Sigmoid colon (tissue), 4 donors: ENCODE measurements at regions not wholly inside any gene's neighbourhood (a gene's known extent, or its start where the extent isn't known, plus 50 kb on each side); places are given as distances from the start of the nearest gene placed in this dataset.
"Not testable (repeated sequence)": the region's sequence is repeated elsewhere in the genome, so short reads cannot be mapped to it uniquely, and the experiment has no call there.

Experiments
- POLR2AphosphoS5 ChIP-seq, 4 donors: sonication (generic); formaldehyde crosslinking; IDR thresholded peaks; one replicate each; pipeline ENCODE4 v1.6.1; 2017; ENCODE audit warnings: antibody characterized with exemption in 4 of 4
- TF ChIP-seq, protein P1 (sequence below), 4 experiments: fragments of 450-650 bp in 3 of 4; fragments of 200-600 bp in 1 of 4; IDR thresholded peaks; one replicate each; pipeline ENCODE4 v1.5.1; 2016 to 2019; ENCODE audit warnings: antibody characterized with exemption in 4 of 4, mild to moderate bottlenecking in 3 of 4, moderate library complexity in 2 of 4

DNA sequence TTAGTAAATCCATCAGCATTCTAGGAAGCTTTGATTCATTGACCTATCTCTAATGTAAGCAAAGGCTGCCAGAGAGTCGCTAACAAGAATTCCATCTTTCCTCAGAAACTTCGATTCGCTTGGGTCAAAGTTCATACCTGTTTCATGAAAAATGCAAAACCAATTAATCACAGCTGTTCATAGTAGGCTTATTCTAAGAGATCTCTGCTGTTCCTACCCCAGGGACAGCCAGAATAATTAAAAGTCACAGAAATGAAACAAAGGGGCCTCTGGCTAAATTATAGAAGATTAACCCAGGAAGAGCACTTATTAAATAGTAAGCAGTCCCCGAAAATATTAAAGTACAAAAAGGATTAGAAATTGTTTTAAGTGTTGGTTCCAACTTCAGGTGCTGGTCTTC lies 280.1 kb upstream of the FRG2C start:
- TF ChIP-seq POLR2AphosphoS5 (IDR thresholded peaks at IDR 0.05): not testable (repeated sequence)
- TF ChIP-seq, protein P1, sequence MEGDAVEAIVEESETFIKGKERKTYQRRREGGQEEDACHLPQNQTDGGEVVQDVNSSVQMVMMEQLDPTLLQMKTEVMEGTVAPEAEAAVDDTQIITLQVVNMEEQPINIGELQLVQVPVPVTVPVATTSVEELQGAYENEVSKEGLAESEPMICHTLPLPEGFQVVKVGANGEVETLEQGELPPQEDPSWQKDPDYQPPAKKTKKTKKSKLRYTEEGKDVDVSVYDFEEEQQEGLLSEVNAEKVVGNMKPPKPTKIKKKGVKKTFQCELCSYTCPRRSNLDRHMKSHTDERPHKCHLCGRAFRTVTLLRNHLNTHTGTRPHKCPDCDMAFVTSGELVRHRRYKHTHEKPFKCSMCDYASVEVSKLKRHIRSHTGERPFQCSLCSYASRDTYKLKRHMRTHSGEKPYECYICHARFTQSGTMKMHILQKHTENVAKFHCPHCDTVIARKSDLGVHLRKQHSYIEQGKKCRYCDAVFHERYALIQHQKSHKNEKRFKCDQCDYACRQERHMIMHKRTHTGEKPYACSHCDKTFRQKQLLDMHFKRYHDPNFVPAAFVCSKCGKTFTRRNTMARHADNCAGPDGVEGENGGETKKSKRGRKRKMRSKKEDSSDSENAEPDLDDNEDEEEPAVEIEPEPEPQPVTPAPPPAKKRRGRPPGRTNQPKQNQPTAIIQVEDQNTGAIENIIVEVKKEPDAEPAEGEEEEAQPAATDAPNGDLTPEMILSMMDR (IDR thresholded peaks at IDR 0.05): not testable (repeated sequence)
